ENCODE measurements at regions not wholly inside any gene's neighbourhood (a gene's known extent, or its start where the extent isn't known, plus 50 kb on each side); places are given as distances from the start of the nearest gene placed in this dataset.

- TF ChIP-seq CTCF (conservative IDR thresholded peaks at IDR 0.05; ENCODE audit: low read depth, low read length) (no peak), CEBPB (IDR thresholded peaks at IDR 0.05; ENCODE audit: low read depth, low read length) (no peak), RFX5 (IDR thresholded peaks at IDR 0.05; ENCODE audit: low read depth, low read length) (no peak), POLR2A (IDR thresholded peaks at IDR 0.05; ENCODE audit: low read depth, low read length) (no peak), RAD21 (IDR thresholded peaks at IDR 0.05; ENCODE audit: low read length) (no peak), USF2 (IDR thresholded peaks at IDR 0.05; ENCODE audit: low read depth, low read length) (no peak), MXI1 (IDR thresholded peaks at IDR 0.05; ENCODE audit: borderline replicate concordance, low read depth, low read length) (no peak), MAFK (IDR thresholded peaks at IDR 0.05; ENCODE audit: low read depth, low read length) (no peak), RCOR1 (IDR thresholded peaks at IDR 0.05; ENCODE audit: insufficient replicate concordance, low read length) (no peak)
Measured at GRCh38 chrX:74242050-74242449, 61.9 kb upstream of the ZCCHC13 start.

All from IMR-90 (cell line).